UCSD-AML1 (cell line): ENCODE measurements at regions not wholly inside any gene's neighbourhood (a gene's known extent, or its start where the extent isn't known, plus 50 kb on each side); places are given as distances from the start of the nearest gene placed in this dataset.
"Not testable (repeated sequence)": the region's sequence is repeated elsewhere in the genome, so short reads cannot be mapped to it uniquely, and the experiment has no call there.

Experiments used
- DNase-seq: peaks from one replicate; lab custom pipeline; 2025; ENCODE audit not compliant: unreplicated experiment; lab: John Stamatoyannopoulos, UW

GRCh38 chr5:62922191-62922590, 343.6 kb downstream of the LRRC70 start:
- DNase-seq = no peak

- no peak for DNase-seq
Measured at GRCh38 chr5:62920856-62921255, 342.2 kb downstream of the LRRC70 start.

GRCh38 chr5:62909326-62909725, 330.7 kb downstream of the LRRC70 start:
- DNase-seq = no peak

- no peak for DNase-seq
Measured at GRCh38 chr5:62902126-62902525, 323.5 kb downstream of the LRRC70 start.

- no peak for DNase-seq
Measured at GRCh38 chr5:62900976-62901375, 322.4 kb downstream of the LRRC70 start.

- DNase-seq = no peak
Measured at GRCh38 chr5:62896121-62896893, 317.7 kb downstream of the LRRC70 start.

GRCh38 chr5:62886603-62887315, 308.1 kb downstream of the LRRC70 start:
- no peak for DNase-seq

- not testable (repeated sequence) for DNase-seq
Measured at GRCh38 chr5:62837330-62837729, 258.7 kb downstream of the LRRC70 start.

- DNase-seq = no peak
Measured at GRCh38 chr5:62829604-62829986, 251.0 kb downstream of the LRRC70 start.

GRCh38 chr5:62828742-62829603, 250.4 kb downstream of the LRRC70 start:
- no peak for DNase-seq

GRCh38 chr5:62825623-62826220, 247.1 kb downstream of the LRRC70 start:
- no peak for DNase-seq

- DNase-seq = no peak
Measured at GRCh38 chr5:62824936-62825335, 246.3 kb downstream of the LRRC70 start.

- not testable (repeated sequence) for DNase-seq
Measured at GRCh38 chr5:62817043-62817442, 238.4 kb downstream of the LRRC70 start.

GRCh38 chr5:62814991-62815390, 236.4 kb downstream of the LRRC70 start:
- DNase-seq = no peak

- no peak for DNase-seq
Measured at GRCh38 chr5:62812621-62813255, 234.1 kb downstream of the LRRC70 start.

- DNase-seq = not testable (repeated sequence)
Measured at GRCh38 chr5:62804819-62805218, 226.2 kb downstream of the LRRC70 start.

GRCh38 chr5:62795926-62796325, 217.3 kb downstream of the LRRC70 start:
- DNase-seq = no peak

- no peak for DNase-seq
Measured at GRCh38 chr5:62794456-62794855, 215.8 kb downstream of the LRRC70 start.

GRCh38 chr5:62791059-62791458, 212.4 kb downstream of the LRRC70 start:
- DNase-seq = no peak

GRCh38 chr5:62790348-62790747, 211.7 kb downstream of the LRRC70 start:
- no peak for DNase-seq

- DNase-seq = no peak
Measured at GRCh38 chr5:62786099-62786498, 207.5 kb downstream of the LRRC70 start.
